ENCODE measurements at regions not wholly inside any gene's neighbourhood (a gene's known extent, or its start where the extent isn't known, plus 50 kb on each side); places are given as distances from the start of the nearest gene placed in this dataset.

DNA sequence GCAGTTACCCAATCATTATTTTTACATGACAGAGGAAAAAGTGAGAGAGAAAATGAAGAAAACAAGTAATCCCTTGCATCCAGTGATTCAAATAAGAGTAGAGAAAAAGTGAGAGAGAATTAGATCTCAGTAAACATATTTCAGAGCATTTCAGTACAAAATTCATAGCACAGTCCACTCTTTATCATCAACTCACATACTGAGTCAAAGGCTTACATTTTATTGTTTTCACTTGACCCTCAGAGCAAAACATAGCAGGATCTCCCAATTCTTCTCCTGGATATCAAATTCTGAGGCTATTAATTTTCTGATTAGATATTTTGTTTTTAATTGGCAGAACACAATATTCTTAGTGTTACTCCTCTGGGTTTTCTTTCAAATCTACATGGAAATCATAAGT lies 1568.3 kb upstream of the PRR20A start:
- TF ChIP-seq CEBPB (IDR thresholded peaks at IDR 0.05; ENCODE audit: low read depth, low read length) (no peak), JUN (IDR thresholded peaks at IDR 0.05; ENCODE audit: low read depth, low read length) (no peak), RFX5 (IDR thresholded peaks at IDR 0.05; ENCODE audit: borderline replicate concordance, low read depth, low read length) (no peak), TAF1 (IDR thresholded peaks at IDR 0.05; ENCODE audit: low read depth, low read length) (no peak), RXRA (IDR thresholded peaks at IDR 0.05; ENCODE audit: insufficient read depth, low read depth, low read length) (no peak), POLR2A (IDR thresholded peaks at IDR 0.05; ENCODE audit: control extremely low read depth in 1 of 2, low read depth in 2 of 2, low read length in 2 of 2) (no peak), SP4 (IDR thresholded peaks at IDR 0.05; ENCODE audit: low read length) (no peak), EGR1 (IDR thresholded peaks at IDR 0.05; ENCODE audit: borderline replicate concordance, low read depth, low read length) (no peak), SIX5 (IDR thresholded peaks at IDR 0.05; ENCODE audit: low read depth, low read length) (no peak), CHD2 (IDR thresholded peaks at IDR 0.05; ENCODE audit: low read length) (no peak), RAD21 (IDR thresholded peaks at IDR 0.05 in 1 of 2, conservative IDR thresholded peaks at IDR 0.05 in 1 of 2; ENCODE audit: low read depth in 2 of 2, low read length in 2 of 2) (no peak)
- TF ChIP-seq, protein P1, sequence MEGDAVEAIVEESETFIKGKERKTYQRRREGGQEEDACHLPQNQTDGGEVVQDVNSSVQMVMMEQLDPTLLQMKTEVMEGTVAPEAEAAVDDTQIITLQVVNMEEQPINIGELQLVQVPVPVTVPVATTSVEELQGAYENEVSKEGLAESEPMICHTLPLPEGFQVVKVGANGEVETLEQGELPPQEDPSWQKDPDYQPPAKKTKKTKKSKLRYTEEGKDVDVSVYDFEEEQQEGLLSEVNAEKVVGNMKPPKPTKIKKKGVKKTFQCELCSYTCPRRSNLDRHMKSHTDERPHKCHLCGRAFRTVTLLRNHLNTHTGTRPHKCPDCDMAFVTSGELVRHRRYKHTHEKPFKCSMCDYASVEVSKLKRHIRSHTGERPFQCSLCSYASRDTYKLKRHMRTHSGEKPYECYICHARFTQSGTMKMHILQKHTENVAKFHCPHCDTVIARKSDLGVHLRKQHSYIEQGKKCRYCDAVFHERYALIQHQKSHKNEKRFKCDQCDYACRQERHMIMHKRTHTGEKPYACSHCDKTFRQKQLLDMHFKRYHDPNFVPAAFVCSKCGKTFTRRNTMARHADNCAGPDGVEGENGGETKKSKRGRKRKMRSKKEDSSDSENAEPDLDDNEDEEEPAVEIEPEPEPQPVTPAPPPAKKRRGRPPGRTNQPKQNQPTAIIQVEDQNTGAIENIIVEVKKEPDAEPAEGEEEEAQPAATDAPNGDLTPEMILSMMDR (IDR thresholded peaks at IDR 0.05; ENCODE audit: control extremely low read depth in 1 of 3, insufficient read depth in 1 of 3, low read depth in 1 of 3, low read length in 3 of 3), result no peak

All from H1 (cell line).